OCI-LY1 (cell line): ENCODE measurements at regions not wholly inside any gene's neighbourhood (a gene's known extent, or its start where the extent isn't known, plus 50 kb on each side); places are given as distances from the start of the nearest gene placed in this dataset.

Source experiments
- EZH2 ChIP-seq: fragments of 200-600 bp; sonication (generic), shearing (Covaris generic); IDR thresholded peaks from 2 replicates; pipeline ENCODE4 v1.8.0; 2017; ENCODE audit warnings: borderline replicate concordance, mixed run types, mild to moderate bottlenecking, antibody characterized with exemption, low read length, moderate library complexity, mixed read lengths
- TF ChIP-seq, protein P1 (sequence below): fragments of 200-600 bp; sonication (generic), shearing (Covaris generic); IDR thresholded peaks from 2 replicates; pipeline ENCODE4 v1.5.1; 2017; ENCODE audit warnings: mild to moderate bottlenecking, antibody characterized with exemption, low read length, moderate library complexity, mixed read lengths

GRCh38 chr4:180665994-180666824, 1577.0 kb upstream of the TENM3 start:
- TF ChIP-seq, protein P1, sequence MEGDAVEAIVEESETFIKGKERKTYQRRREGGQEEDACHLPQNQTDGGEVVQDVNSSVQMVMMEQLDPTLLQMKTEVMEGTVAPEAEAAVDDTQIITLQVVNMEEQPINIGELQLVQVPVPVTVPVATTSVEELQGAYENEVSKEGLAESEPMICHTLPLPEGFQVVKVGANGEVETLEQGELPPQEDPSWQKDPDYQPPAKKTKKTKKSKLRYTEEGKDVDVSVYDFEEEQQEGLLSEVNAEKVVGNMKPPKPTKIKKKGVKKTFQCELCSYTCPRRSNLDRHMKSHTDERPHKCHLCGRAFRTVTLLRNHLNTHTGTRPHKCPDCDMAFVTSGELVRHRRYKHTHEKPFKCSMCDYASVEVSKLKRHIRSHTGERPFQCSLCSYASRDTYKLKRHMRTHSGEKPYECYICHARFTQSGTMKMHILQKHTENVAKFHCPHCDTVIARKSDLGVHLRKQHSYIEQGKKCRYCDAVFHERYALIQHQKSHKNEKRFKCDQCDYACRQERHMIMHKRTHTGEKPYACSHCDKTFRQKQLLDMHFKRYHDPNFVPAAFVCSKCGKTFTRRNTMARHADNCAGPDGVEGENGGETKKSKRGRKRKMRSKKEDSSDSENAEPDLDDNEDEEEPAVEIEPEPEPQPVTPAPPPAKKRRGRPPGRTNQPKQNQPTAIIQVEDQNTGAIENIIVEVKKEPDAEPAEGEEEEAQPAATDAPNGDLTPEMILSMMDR, result peak; percentile 54
- no peak for TF ChIP-seq EZH2
